ENCODE measurements at regions not wholly inside any gene's neighbourhood (a gene's known extent, or its start where the extent isn't known, plus 50 kb on each side); places are given as distances from the start of the nearest gene placed in this dataset.

DNA sequence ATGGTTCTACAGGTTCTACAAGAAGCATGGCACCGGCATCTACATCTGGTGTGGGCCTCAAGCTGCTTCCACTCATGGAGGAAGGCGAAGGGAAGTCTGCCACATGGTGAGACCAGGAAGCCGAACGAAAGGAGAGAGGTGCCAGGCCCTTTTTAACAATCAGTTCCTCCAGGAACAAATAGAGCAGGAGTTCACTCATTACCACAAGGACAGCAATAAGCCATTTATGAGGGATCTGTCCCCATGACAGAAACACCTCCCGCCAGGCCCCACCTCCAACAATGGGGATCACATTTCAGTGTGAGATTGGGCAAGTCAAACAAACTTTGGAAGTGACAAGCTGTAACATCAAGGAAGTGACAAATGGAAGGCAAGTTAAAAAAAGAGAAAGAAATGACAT is 95.5 kb upstream of the PTPN3 start:
- no peaks in the 10 kb centered on the region for H3K79me2 ChIP-seq (ENCODE audit: low read depth)
- intact Hi-C loops (cut with micrococcal nuclease; ENCODE audit: unreplicated experiment), result no loop called here
- ChIA-PET CTCF (interaction anchor here (0.6 kb wide), 1 partner anchor 310 kb away, joined by 5 read pairs; no protein-coding TSS in a partner anchor), POLR2A (ENCODE audit: unreplicated experiment) (no interaction called here)
- peaks cover 6% of the 10 kb centered on the region; the same call in 1 of the 2 replicates for H3K4me1 ChIP-seq (replicated peaks; ENCODE audit: insufficient read depth)
- no TSS peak for BruUV-seq (replicated peaks)
- no peak overlapping the region for H2AFZ ChIP-seq
- no peak overlapping the region for H3K27ac ChIP-seq
- peaks cover 4% of the 10 kb centered on the region; the same call in 1 of the 2 replicates for H3K9me3 ChIP-seq (ENCODE audit: insufficient read depth, low read depth)
- no peaks in the 10 kb centered on the region for H3K9me2 ChIP-seq (ENCODE audit: insufficient read depth)
- no peak overlapping the region for H3K4me3 ChIP-seq
- no peak overlapping the region for H3K4me2 ChIP-seq
- no peak for DNase-seq
- TF ChIP-seq, protein P1, sequence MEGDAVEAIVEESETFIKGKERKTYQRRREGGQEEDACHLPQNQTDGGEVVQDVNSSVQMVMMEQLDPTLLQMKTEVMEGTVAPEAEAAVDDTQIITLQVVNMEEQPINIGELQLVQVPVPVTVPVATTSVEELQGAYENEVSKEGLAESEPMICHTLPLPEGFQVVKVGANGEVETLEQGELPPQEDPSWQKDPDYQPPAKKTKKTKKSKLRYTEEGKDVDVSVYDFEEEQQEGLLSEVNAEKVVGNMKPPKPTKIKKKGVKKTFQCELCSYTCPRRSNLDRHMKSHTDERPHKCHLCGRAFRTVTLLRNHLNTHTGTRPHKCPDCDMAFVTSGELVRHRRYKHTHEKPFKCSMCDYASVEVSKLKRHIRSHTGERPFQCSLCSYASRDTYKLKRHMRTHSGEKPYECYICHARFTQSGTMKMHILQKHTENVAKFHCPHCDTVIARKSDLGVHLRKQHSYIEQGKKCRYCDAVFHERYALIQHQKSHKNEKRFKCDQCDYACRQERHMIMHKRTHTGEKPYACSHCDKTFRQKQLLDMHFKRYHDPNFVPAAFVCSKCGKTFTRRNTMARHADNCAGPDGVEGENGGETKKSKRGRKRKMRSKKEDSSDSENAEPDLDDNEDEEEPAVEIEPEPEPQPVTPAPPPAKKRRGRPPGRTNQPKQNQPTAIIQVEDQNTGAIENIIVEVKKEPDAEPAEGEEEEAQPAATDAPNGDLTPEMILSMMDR (conservative IDR thresholded peaks at IDR 0.05), result no peak
- no peak for TF ChIP-seq EZH2 (IDR thresholded peaks at IDR 0.05; ENCODE audit: low read depth)
- H3K27me3 ChIP-seq (ENCODE audit: insufficient read depth, low read depth), result no peaks in the 10 kb centered on the region
- H3K36me3 ChIP-seq (ENCODE audit: low read depth), result no peaks in the 10 kb centered on the region
- H4K20me1 ChIP-seq (ENCODE audit: insufficient read depth), result no peaks in the 10 kb centered on the region
- no peaks in the 10 kb centered on the region; the same call in 1 of the 2 replicates for H3F3A ChIP-seq (ENCODE audit: insufficient read depth, low read depth)

DNA sequence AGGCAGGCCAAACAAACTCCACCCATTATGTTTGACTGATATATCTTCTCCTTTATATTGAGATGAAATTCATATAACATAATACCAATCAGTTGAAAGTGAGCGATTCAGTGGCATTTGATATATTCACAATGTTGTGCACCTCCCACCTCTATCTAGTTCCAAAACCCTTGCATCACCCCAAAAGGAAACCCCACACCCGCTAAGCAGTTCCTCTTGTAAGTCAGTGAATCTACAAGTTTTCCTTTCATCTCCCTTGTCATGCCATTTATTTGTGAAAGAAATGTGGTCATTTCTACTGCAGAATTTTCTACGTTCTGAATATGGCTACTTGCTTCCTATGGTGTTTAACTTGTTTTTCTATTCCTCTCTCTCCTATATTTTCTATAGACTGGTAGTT is 99.4 kb upstream of the PTPN3 start:
- intact Hi-C loops (cut with micrococcal nuclease; ENCODE audit: unreplicated experiment), result no loop called here
- CTCF ChIA-PET, result interaction anchor here (0.7 kb wide), 1 partner anchor 274 kb away, joined by 4 read pairs; no protein-coding TSS in a partner anchor
- TF ChIP-seq, protein P1 (conservative IDR thresholded peaks at IDR 0.05), result no peak
- no peak for TF ChIP-seq EZH2 (IDR thresholded peaks at IDR 0.05; ENCODE audit: low read depth)

DNA sequence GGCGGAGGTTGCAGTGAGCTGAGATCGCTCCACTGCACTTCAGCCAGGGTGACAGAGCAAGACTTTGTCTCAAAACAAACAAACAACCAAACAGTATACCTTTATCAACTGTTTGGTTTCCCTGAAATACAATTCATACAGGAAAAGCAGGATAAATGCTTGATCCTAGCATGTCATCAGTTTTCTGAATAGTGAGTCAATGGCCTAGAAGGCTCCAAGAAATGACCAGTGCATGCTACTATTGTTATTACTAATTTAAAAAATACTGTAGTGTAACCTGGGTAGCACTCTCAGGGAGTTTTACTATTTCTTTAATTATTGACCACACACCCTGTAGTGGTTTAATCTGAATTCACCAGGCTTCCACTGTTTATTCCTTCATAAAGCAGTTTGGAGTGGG is 101.0 kb upstream of the PTPN3 start:
- intact Hi-C loops (cut with micrococcal nuclease; ENCODE audit: unreplicated experiment), result no loop called here
- Histone ChIP-seq H3K36me3 (ENCODE audit: low read depth) (no peaks in the 10 kb centered on the region), H3K9me3 (ENCODE audit: insufficient read depth, low read depth) (no peaks in the 10 kb centered on the region), H3F3A (ENCODE audit: insufficient read depth, low read depth) (peaks cover 6% of the 10 kb centered on the region; the same call in 1 of the 2 replicates), H3K27ac (no peak overlapping the region), H4K20me1 (ENCODE audit: insufficient read depth) (no peaks in the 10 kb centered on the region), H3K4me1 (replicated peaks; ENCODE audit: insufficient read depth) (no peaks in the 10 kb centered on the region), H2AFZ (no peak overlapping the region), H3K79me2 (ENCODE audit: low read depth) (no peaks in the 10 kb centered on the region), H3K9me2 (ENCODE audit: insufficient read depth) (no peaks in the 10 kb centered on the region), H3K27me3 (ENCODE audit: insufficient read depth, low read depth) (no peaks in the 10 kb centered on the region), H3K4me3 (no peak overlapping the region), H3K4me2 (no peak overlapping the region)
- TF ChIP-seq, protein P1 (conservative IDR thresholded peaks at IDR 0.05), result no peak
- TF ChIP-seq EZH2 (IDR thresholded peaks at IDR 0.05; ENCODE audit: low read depth), result no peak
- ChIA-PET CTCF (no interaction called here), POLR2A (ENCODE audit: unreplicated experiment) (interaction anchor here (0.7 kb wide), 1 partner anchor 644 kb away, joined by 4 read pairs; no protein-coding TSS in a partner anchor)
- no peak for DNase-seq
- BruUV-seq (replicated peaks), result no TSS peak

More for the DNA sequence above, 99.4 kb upstream of the PTPN3 start:
- peaks cover 6% of the 10 kb centered on the region; the same call in 1 of the 2 replicates for H3F3A ChIP-seq (ENCODE audit: insufficient read depth, low read depth)
- H3K36me3 ChIP-seq (ENCODE audit: low read depth), result no peaks in the 10 kb centered on the region
- H3K4me3 ChIP-seq, result no peak overlapping the region
- no peaks in the 10 kb centered on the region for H3K79me2 ChIP-seq (ENCODE audit: low read depth)
- H3K9me2 ChIP-seq (ENCODE audit: insufficient read depth), result no peaks in the 10 kb centered on the region
- no peak overlapping the region for H2AFZ ChIP-seq
- H3K4me2 ChIP-seq, result no peak overlapping the region
- no peaks in the 10 kb centered on the region for H3K9me3 ChIP-seq (ENCODE audit: insufficient read depth, low read depth)
- peaks cover 6% of the 10 kb centered on the region; the same call in 1 of the 2 replicates for H3K4me1 ChIP-seq (replicated peaks; ENCODE audit: insufficient read depth)
- BruUV-seq (replicated peaks), result no TSS peak
- H4K20me1 ChIP-seq (ENCODE audit: insufficient read depth), result no peaks in the 10 kb centered on the region
- H3K27ac ChIP-seq, result no peak overlapping the region
- DNase-seq, result no peak
- POLR2A ChIA-PET (ENCODE audit: unreplicated experiment), result no interaction called here
- H3K27me3 ChIP-seq (ENCODE audit: insufficient read depth, low read depth), result no peaks in the 10 kb centered on the region
